NOMO-1 treated with DMSO at 0.1 percent for 48 hours (cell line): ENCODE measurements at regions not wholly inside any gene's neighbourhood (a gene's known extent, or its start where the extent isn't known, plus 50 kb on each side); places are given as distances from the start of the nearest gene placed in this dataset.
A peak's percentile ranks its signal among the peaks of the same experiment; 100 is the strongest.

ENCODE experiments used
- DNase-seq: peaks from one replicate; lab custom pipeline; 2025; ENCODE audit not compliant: unreplicated experiment; lab: John Stamatoyannopoulos, UW

GRCh38 chr3:177426878-177427495, 229.7 kb upstream of the TBL1XR1 start:
- DNase-seq: peak; percentile 89

- DNase-seq: peak; percentile 31
Measured at GRCh38 chr3:177427540-177427939, 230.3 kb upstream of the TBL1XR1 start.

- DNase-seq: no peak
Measured at GRCh38 chr3:177429079-177429478, 231.8 kb upstream of the TBL1XR1 start.

GRCh38 chr3:177429771-177430170, 232.5 kb upstream of the TBL1XR1 start:
- peak; percentile 17 for DNase-seq

- no peak for DNase-seq
Measured at GRCh38 chr3:177430653-177431052, 233.4 kb upstream of the TBL1XR1 start.

GRCh38 chr3:177431525-177432176, 234.4 kb upstream of the TBL1XR1 start:
- no peak for DNase-seq

- DNase-seq: no peak
Measured at GRCh38 chr3:177435301-177435700, 238.0 kb upstream of the TBL1XR1 start.

GRCh38 chr3:177437513-177438337, 240.4 kb upstream of the TBL1XR1 start:
- no peak for DNase-seq

GRCh38 chr3:177438596-177439220, 241.4 kb upstream of the TBL1XR1 start:
- DNase-seq: no peak

GRCh38 chr3:177439694-177440269, 242.5 kb upstream of the TBL1XR1 start:
- DNase-seq: no peak

GRCh38 chr3:177440456-177441104, 243.3 kb upstream of the TBL1XR1 start:
- DNase-seq: no peak

GRCh38 chr3:177441276-177441812, 244.1 kb upstream of the TBL1XR1 start:
- DNase-seq: no peak

- peak; percentile 94 for DNase-seq
Measured at GRCh38 chr3:177441813-177442646, 244.7 kb upstream of the TBL1XR1 start.

- no peak for DNase-seq
Measured at GRCh38 chr3:177443469-177443868, 246.2 kb upstream of the TBL1XR1 start.

- DNase-seq: no peak
Measured at GRCh38 chr3:177444696-177445095, 247.4 kb upstream of the TBL1XR1 start.

GRCh38 chr3:177445549-177445948, 248.3 kb upstream of the TBL1XR1 start:
- no peak for DNase-seq

GRCh38 chr3:177446165-177446601, 248.9 kb upstream of the TBL1XR1 start:
- peak; percentile 79 for DNase-seq

- no peak for DNase-seq
Measured at GRCh38 chr3:177447938-177448337, 250.7 kb upstream of the TBL1XR1 start.

- DNase-seq: peak; percentile 53
Measured at GRCh38 chr3:177448987-177449359, 251.7 kb upstream of the TBL1XR1 start.
